Psoas muscle (tissue), 7 donors: ENCODE measurements at regions not wholly inside any gene's neighbourhood (a gene's known extent, or its start where the extent isn't known, plus 50 kb on each side); places are given as distances from the start of the nearest gene placed in this dataset.

Experiments used
- ATAC-seq, 4 donors: fragments of 200-7000 bp; cut with Tn5 transposase; one replicate each; pipeline ENCODE4 v1.9.1; 2020; ENCODE audit warnings: moderate library complexity in 3 of 4, mild to moderate bottlenecking in 2 of 4
- DNase-seq, 2 donors: peaks; one replicate each; pipeline ENCODE4 v3.0.0-alpha.2; 2020
- H3K27ac ChIP-seq: fragments of 200-600 bp; one replicate; pipeline ENCODE4 v1.8.0; 2022
- H3K27me3 ChIP-seq, 3 donors: fragments of 200-600 bp in 1 of 3; one replicate each; pipeline versions ENCODE4 v1.6.1 to v1.8.0; 2013 to 2022; ENCODE audit warnings: low read length in 2 of 3, mild to moderate bottlenecking in 2 of 3, moderate library complexity in 1 of 3; ENCODE audit not compliant: insufficient read depth in 3 of 3
- H3K36me3 ChIP-seq, 2 donors: fragments of 200-600 bp in 1 of 2; one replicate each; pipeline versions ENCODE4 v1.6.1 to v1.8.0; 2013 to 2022; ENCODE audit warnings: low read depth in 1 of 2, mild to moderate bottlenecking in 1 of 2, moderate library complexity in 1 of 2; ENCODE audit not compliant: insufficient read depth in 1 of 2
- H3K4me1 ChIP-seq: fragments of 200-600 bp; one replicate; pipeline ENCODE4 v1.8.0; 2022
- H3K4me3 ChIP-seq: fragments of 200-600 bp; one replicate; pipeline ENCODE4 v1.8.0; 2022; ENCODE audit warnings: mild to moderate bottlenecking
- H3K9me3 ChIP-seq: fragments of 200-600 bp; one replicate; pipeline ENCODE4 v1.8.0; 2022
- WGBS, 3 donors: extraction: QIAGEN DNeasy Blood & Tissue Kit; methylation state at CpG; one replicate each; pipeline versions ENCODE4 v1.1.6 to v1.1.7; 2013; 5-methylcytosine and 5-hydroxymethylcytosine counted together
- intact Hi-C, 2 donors: fragments of 100-400 bp; cut with DNase I; formaldehyde crosslinking; loops; one replicate each; pipeline versions ENCODE4 v1.11.0 to v1.14.2; 2022
- TF ChIP-seq, protein P1 (sequence below): fragments of 200-600 bp; IDR thresholded peaks from one replicate; pipeline ENCODE4 v1.8.0; 2022; ENCODE audit warnings: antibody characterized with exemption
- donor health status: healthy with polysubstance abuse.
- donor health status: DM: no; HTN: no; CAD: no; lungs with moderate emphysema.
- donor health status: Bipolar disorder and iron deficiency.
- donor health status: healthy.
- donor health status: DM: yes; HTN: yes; CAD: no.
- donor health status: DM: no; HTN: no; CAD: no.
- donor health status: DM: yes; HTN: yes; CAD: no.

DNA sequence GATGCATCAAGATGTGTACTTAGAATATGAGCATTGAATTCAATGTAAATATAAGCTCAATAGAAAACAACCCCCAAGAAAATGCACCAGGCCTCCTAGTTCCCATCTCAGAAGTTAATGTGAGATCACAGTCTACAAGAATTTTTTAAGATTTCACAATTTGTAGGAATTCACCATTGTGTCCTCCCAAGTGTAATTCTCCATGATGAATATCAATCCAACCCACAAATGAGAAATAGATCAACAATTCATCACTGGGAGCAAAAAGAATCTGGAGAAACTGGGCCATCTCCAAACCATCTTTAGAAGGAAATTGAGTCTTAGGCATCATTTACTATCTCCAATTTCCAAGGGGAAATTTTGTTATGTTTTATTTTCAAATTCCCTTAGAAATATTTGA is 310.5 kb upstream of the GOT2 start:
- Histone ChIP-seq H3K27me3 (no peaks in the 10 kb centered on the region), H3K4me1 (no peaks in the 10 kb centered on the region), H3K4me3 (no peak overlapping the region), H3K36me3 (no peaks in the 10 kb centered on the region), H3K9me3 (no peaks in the 10 kb centered on the region), H3K27ac (no peak overlapping the region)
- intact Hi-C loops, result no loop called here
- TF ChIP-seq, protein P1, sequence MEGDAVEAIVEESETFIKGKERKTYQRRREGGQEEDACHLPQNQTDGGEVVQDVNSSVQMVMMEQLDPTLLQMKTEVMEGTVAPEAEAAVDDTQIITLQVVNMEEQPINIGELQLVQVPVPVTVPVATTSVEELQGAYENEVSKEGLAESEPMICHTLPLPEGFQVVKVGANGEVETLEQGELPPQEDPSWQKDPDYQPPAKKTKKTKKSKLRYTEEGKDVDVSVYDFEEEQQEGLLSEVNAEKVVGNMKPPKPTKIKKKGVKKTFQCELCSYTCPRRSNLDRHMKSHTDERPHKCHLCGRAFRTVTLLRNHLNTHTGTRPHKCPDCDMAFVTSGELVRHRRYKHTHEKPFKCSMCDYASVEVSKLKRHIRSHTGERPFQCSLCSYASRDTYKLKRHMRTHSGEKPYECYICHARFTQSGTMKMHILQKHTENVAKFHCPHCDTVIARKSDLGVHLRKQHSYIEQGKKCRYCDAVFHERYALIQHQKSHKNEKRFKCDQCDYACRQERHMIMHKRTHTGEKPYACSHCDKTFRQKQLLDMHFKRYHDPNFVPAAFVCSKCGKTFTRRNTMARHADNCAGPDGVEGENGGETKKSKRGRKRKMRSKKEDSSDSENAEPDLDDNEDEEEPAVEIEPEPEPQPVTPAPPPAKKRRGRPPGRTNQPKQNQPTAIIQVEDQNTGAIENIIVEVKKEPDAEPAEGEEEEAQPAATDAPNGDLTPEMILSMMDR, result no peak
- DNase-seq, result no peak
- no peak for ATAC-seq

DNA sequence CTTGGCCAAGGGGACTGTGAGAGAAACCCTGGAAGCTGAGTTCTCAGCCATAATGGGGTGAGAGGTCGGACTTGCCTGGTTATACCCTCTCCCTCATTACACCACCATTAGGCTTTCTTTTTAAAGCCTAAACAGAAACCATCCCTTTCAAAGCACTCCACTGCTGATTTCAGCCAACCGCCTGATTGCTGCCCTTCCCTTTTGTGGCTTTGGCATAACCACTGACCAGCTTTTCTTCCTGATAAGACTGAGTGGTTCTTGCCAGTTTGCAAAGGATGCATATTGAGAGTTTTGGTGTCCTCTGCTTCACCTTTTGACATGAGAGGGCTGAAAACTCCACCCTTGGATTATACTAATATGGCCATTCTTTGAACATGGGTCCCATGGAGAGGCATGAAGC is 308.2 kb upstream of the GOT2 start:
- Histone ChIP-seq H3K4me3 (no peak overlapping the region), H3K9me3 (no peaks in the 10 kb centered on the region), H3K36me3 (no peaks in the 10 kb centered on the region), H3K27me3 (no peaks in the 10 kb centered on the region), H3K4me1 (no peaks in the 10 kb centered on the region), H3K27ac (no peak overlapping the region)
- DNase-seq, result no peak
- TF ChIP-seq, protein P1, result no peak
- intact Hi-C loops, result no loop called here
- WGBS, 3 donors, result 75 to 80% (median 79%) methylated on average over 2 of the region's 2 CpGs
- ATAC-seq, result no peak

DNA sequence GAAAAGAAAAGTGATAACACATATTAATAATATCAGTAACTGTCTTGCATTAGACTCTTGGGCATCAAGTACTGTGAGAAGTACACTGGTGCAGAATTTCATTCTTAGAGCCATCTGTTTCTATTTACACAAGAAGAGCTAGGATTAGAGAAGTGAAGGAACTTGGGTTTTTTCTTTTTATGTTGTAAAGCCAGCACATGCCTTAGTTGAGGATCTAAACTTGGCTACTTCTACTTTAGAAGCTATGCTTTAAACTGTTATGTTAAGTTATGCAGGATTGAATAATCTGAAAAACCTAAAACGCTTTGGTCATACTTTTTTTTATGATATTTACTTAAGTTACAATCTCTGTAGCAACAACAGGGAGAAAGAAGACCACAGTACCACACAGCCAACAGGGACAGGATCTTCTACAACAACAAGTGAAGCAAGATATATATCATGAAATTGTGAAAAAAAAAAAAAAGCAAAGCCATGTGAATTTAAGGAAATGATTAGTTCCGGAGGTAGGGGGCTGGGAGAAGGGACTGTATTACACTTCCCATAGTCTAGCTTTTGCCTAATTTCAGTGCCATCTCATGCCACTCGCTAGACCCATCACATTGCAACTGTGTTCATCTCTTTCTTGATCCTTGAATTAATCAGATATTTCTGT is 305.1 kb upstream of the GOT2 start:
- DNase-seq, result no peak
- H3K27ac ChIP-seq, result no peak overlapping the region
- H3K4me3 ChIP-seq, result no peak overlapping the region
- intact Hi-C loops, result no loop called here
- 43 to 56% (median 46%) methylated on average over 3 of the region's 3 CpGs for WGBS, 3 donors
- ATAC-seq, result no peak
- TF ChIP-seq, protein P1, result no peak
- H3K36me3 ChIP-seq, result no peaks in the 10 kb centered on the region
- H3K27me3 ChIP-seq, result no peaks in the 10 kb centered on the region
- H3K4me1 ChIP-seq, result no peaks in the 10 kb centered on the region
- H3K9me3 ChIP-seq, result no peaks in the 10 kb centered on the region

DNA sequence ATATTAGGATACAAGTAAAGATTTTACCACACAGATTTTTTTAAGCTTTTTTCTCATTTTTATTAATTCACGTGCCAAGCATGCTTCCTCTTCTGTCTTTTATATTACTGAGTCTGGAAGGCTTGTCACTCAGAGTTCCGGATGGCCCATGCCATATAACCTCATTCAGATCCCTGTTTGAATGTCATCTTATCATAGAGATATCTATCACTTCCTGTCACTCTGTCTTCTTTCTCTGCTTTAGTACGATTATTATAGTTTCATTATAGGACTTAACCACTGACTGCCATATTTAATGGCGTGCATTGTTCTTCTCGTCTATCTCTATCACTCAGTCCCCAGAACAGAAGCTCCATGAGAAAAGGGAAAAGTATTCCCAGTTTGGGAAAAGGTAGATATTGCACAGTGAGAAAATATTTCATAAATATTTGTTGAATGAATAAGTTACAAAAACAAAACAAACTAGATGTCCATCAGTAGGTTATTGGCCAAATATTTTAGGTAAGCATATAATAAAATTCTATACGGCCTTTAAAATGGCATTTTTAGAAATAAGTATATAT is 296.9 kb upstream of the GOT2 start:
- Histone ChIP-seq H3K27ac (no peak overlapping the region), H3K4me1 (no peaks in the 10 kb centered on the region), H3K27me3 (no peaks in the 10 kb centered on the region), H3K36me3 (no peaks in the 10 kb centered on the region), H3K9me3 (no peaks in the 10 kb centered on the region), H3K4me3 (no peak overlapping the region)
- DNase-seq (no peak), ATAC-seq (no peak)
- TF ChIP-seq, protein P1, result no peak
- intact Hi-C loops, result no loop called here
- WGBS, 3 donors, result 86 to 88% (median 86%) methylated on average over 6 of the region's 6 CpGs

DNA sequence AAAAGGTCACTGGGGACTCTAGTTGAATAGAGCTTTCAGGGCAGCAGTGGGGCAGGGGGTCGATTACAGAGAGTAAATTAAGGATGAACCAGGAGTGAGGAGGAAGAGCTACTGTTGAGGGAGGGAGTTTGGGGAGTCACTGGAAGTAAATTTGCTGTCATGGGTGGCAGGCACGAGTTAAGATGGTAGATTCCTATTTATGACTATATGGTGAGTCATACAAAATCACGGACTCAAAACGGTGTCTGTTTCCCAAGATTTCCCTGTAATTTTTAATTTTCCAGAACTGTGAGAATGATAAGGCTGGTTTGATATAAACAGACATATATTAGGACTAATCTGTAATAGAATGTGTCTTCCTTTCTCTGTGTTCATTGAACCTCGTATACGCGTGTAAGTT is 287.6 kb upstream of the GOT2 start:
- no peaks in the 10 kb centered on the region for H3K9me3 ChIP-seq
- intact Hi-C loops, result no loop called here
- DNase-seq, result no peak
- H3K27ac ChIP-seq, result no peak overlapping the region
- H3K36me3 ChIP-seq, result no peaks in the 10 kb centered on the region
- ATAC-seq, result no peak
- no peak overlapping the region for H3K4me3 ChIP-seq
- WGBS, 3 donors, result 72 to 83% (median 76%) methylated on average over 7 of the region's 7 CpGs
- no peaks in the 10 kb centered on the region for H3K27me3 ChIP-seq
- TF ChIP-seq, protein P1, result no peak
- H3K4me1 ChIP-seq, result no peaks in the 10 kb centered on the region
